GM12874 (cell line): ENCODE measurements at regions not wholly inside any gene's neighbourhood (a gene's known extent, or its start where the extent isn't known, plus 50 kb on each side); places are given as distances from the start of the nearest gene placed in this dataset.

Experiments
- TF ChIP-seq, protein P1 (sequence below): IDR thresholded peaks from 2 replicates; pipeline ENCODE4 v1.5.1; 2011; ENCODE audit warnings: low read depth, mild to moderate bottlenecking, control low read depth, low read length, moderate library complexity; ENCODE audit not compliant: insufficient read depth

DNA sequence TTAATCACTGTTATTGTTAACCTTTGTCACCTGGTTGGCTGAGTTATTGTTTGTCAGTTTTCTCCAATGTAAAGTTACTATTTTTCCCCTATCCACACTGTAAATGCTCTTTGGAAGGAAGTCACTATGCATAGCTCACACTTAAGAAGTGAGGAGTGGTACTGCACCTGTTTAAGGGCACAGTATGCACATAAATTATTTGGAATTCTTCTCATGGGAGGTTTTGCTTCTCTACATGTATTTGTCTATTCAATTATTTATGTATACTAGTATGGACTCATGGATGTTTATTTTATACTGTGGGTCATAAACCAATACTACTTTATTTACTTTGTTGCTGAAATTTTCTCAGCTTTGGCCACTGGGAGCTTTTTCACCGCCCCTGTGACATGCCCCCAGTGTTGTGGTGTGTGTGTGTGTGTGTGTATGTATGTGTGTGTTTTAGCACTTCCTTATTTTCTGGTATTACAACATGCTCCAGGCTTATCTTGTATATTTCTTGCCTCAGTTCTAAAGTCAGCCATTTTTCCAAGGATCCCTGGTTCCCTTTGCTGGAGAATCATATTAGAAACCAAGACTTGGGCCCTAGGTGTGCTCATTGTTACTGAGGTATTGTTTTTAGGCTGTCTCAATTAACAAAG, 290.5 kb downstream of the KBTBD8 start:
- TF ChIP-seq, protein P1, sequence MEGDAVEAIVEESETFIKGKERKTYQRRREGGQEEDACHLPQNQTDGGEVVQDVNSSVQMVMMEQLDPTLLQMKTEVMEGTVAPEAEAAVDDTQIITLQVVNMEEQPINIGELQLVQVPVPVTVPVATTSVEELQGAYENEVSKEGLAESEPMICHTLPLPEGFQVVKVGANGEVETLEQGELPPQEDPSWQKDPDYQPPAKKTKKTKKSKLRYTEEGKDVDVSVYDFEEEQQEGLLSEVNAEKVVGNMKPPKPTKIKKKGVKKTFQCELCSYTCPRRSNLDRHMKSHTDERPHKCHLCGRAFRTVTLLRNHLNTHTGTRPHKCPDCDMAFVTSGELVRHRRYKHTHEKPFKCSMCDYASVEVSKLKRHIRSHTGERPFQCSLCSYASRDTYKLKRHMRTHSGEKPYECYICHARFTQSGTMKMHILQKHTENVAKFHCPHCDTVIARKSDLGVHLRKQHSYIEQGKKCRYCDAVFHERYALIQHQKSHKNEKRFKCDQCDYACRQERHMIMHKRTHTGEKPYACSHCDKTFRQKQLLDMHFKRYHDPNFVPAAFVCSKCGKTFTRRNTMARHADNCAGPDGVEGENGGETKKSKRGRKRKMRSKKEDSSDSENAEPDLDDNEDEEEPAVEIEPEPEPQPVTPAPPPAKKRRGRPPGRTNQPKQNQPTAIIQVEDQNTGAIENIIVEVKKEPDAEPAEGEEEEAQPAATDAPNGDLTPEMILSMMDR: no peak

- TF ChIP-seq, protein P1: no peak
Observed at GRCh38 chr3:67289626-67290025, 291.5 kb downstream of the KBTBD8 start.

- TF ChIP-seq, protein P1: no peak
Observed at GRCh38 chr3:67290438-67290837, 292.3 kb downstream of the KBTBD8 start.

- TF ChIP-seq, protein P1: no peak
Observed at GRCh38 chr3:67291287-67292252, 293.5 kb downstream of the KBTBD8 start.

DNA sequence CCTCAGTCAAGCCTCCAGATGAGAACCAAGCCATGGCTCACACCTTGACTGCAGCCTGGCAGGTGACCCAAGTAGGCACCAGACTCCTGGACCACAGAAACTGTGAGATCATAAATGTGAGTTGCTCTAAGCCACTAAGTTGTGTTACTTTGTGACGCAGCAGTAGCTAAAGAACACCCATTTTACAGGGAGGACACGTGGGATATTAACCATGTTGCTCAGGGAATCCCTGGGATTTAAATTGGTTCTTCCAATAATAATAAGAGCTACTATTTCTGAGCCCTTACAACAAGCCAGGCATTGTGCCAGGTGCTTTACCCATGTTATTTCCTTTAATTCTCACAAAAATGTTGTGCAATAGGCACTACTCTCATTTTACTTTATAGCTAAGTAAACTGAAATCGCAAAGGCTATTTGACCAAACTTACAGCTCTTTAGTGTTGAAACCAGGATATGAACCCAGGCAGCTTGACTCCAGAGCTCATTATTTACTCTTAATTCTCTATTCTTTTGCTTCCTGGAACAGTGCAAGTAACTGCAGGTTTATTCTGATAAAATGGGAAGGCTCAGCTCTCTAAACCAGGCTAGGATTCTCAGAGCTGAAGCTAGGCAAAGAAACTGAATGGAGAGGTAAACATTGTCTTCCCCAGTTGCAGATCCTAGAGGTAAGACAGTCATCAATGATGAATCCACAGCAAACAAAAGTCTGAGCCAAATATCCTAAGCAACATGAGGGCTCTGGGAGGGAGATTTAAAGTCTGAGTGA, 294.4 kb downstream of the KBTBD8 start:
- TF ChIP-seq, protein P1: no peak

DNA sequence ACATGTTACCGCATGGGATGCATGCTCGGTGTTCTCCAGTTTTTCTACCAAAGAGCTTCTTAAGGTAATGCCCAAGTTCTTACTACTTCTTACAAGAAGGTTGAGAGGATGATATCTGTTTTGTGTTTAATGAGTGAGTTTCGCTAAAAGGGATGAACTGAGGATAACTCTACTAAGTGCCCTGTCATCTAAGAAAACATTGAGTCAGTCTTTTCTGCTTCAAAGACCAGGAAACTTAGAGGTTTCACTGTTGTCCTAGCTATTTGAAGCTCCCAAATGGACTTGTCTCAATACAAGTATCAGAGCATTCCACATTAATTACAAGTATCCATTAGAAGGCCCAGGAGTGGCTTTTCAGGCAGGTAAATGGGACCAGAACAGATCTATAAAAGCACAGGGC, 296.2 kb downstream of the KBTBD8 start:
- TF ChIP-seq, protein P1: no peak
